Nephron progenitor cell (in vitro differentiated cells): ENCODE measurements at regions not wholly inside any gene's neighbourhood (a gene's known extent, or its start where the extent isn't known, plus 50 kb on each side); places are given as distances from the start of the nearest gene placed in this dataset.
"Not testable (repeated sequence)": the region's sequence is repeated elsewhere in the genome, so short reads cannot be mapped to it uniquely, and the experiment has no call there.

Source experiments
- DNase-seq: peaks from one replicate; pipeline ENCODE4 v3.0.0; 2021
- H3K27ac Mint-ChIP-seq: 2 replicates; pipeline ENCODE4 v1.8.0; 2021; ENCODE audit warnings: mild to moderate bottlenecking, moderate library complexity, mixed read lengths
- H3K27me3 Mint-ChIP-seq: 2 replicates; pipeline ENCODE4 v1.8.0; 2021; ENCODE audit warnings: mild to moderate bottlenecking, low read depth, mixed read lengths; ENCODE audit not compliant: poor library complexity
- H3K36me3 Mint-ChIP-seq: 2 replicates; pipeline ENCODE4 v1.8.0; 2021; ENCODE audit warnings: low read depth, mixed read lengths
- H3K4me1 Mint-ChIP-seq: 2 replicates; pipeline ENCODE4 v1.8.0; 2021; ENCODE audit warnings: mixed read lengths
- H3K4me3 Mint-ChIP-seq: 2 replicates; pipeline ENCODE4 v1.8.0; 2021; ENCODE audit warnings: mild to moderate bottlenecking, moderate library complexity, mixed read lengths
- H3K9me3 Mint-ChIP-seq: 2 replicates; pipeline ENCODE4 v1.8.0; 2021; ENCODE audit warnings: mild to moderate bottlenecking, moderate library complexity, mixed read lengths
- TF ChIP-seq, protein P1 (sequence below): fragments of 200-600 bp; sonication (generic); IDR thresholded peaks from 2 replicates; pipeline ENCODE4 v1.5.0; 2021; ENCODE audit warnings: antibody characterized with exemption

DNA sequence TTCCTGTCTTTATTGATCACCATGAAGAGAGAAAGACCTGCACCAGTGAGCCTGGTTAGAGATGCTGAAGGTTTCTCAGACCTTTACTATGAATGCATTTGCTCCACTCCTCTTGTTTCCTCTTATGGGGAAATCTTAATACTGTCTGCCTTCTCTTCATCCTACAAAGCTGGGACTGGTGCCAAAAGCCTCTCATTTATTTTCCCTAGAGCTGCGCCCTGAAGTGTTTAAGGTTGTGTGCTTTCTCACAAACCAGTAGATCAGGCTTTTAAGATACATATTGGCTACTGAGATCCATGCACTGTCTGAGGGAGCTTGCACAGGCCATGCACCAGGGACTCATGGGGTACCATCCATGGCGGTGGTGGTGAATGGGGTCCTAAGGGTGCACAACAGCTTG, 286.1 kb upstream of the PMFBP1 start:
- Mint-ChIP-seq H3K9me3 (peaks cover 56% of the 10 kb centered on the region), H3K27ac (no peak overlapping the region), H3K36me3 (peaks cover 66% of the 10 kb centered on the region), H3K27me3 (peaks cover 4% of the 10 kb centered on the region), H3K4me3 (no peak overlapping the region), H3K4me1 (no peaks in the 10 kb centered on the region)
- DNase-seq: no peak
- TF ChIP-seq, protein P1, sequence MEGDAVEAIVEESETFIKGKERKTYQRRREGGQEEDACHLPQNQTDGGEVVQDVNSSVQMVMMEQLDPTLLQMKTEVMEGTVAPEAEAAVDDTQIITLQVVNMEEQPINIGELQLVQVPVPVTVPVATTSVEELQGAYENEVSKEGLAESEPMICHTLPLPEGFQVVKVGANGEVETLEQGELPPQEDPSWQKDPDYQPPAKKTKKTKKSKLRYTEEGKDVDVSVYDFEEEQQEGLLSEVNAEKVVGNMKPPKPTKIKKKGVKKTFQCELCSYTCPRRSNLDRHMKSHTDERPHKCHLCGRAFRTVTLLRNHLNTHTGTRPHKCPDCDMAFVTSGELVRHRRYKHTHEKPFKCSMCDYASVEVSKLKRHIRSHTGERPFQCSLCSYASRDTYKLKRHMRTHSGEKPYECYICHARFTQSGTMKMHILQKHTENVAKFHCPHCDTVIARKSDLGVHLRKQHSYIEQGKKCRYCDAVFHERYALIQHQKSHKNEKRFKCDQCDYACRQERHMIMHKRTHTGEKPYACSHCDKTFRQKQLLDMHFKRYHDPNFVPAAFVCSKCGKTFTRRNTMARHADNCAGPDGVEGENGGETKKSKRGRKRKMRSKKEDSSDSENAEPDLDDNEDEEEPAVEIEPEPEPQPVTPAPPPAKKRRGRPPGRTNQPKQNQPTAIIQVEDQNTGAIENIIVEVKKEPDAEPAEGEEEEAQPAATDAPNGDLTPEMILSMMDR: no peak

DNA sequence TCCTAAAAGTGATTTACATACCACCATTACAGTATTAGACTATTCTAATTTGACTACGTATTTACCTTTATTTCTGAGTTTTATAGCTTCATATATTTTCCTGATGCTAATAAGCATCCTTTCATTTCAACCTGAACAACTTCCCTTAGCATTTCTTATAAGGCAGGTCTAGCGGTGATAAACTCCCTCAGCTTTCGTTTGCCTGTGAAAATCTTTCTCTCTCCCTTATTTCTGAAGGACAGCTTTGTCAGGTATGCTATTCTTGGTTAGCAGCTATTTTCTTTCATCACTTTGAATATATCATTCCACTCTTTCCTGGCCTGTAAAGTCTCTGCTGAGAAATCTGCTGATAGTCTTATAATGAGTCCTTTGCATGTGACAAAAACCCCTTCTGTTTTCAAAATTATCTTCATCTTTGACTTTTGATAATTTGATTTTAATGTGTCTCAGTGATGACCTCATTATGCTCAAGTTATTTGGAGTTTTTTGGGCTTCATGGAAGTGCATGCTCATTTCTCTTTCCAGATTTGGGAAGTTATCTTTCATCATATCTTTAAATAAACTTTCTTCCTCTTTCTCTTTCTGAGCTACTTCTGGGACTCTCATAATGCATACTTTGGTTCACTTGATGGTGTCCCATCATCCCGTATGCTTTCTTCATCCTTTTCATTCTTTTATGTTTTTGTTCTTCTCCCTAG, 285.4 kb upstream of the PMFBP1 start:
- Mint-ChIP-seq H3K36me3 (peaks cover 72% of the 10 kb centered on the region), H3K27me3 (peaks cover 4% of the 10 kb centered on the region), H3K4me3 (no peak overlapping the region), H3K27ac (no peak overlapping the region), H3K9me3 (peaks cover 63% of the 10 kb centered on the region), H3K4me1 (no peaks in the 10 kb centered on the region)
- TF ChIP-seq, protein P1: no peak
- DNase-seq: no peak

DNA sequence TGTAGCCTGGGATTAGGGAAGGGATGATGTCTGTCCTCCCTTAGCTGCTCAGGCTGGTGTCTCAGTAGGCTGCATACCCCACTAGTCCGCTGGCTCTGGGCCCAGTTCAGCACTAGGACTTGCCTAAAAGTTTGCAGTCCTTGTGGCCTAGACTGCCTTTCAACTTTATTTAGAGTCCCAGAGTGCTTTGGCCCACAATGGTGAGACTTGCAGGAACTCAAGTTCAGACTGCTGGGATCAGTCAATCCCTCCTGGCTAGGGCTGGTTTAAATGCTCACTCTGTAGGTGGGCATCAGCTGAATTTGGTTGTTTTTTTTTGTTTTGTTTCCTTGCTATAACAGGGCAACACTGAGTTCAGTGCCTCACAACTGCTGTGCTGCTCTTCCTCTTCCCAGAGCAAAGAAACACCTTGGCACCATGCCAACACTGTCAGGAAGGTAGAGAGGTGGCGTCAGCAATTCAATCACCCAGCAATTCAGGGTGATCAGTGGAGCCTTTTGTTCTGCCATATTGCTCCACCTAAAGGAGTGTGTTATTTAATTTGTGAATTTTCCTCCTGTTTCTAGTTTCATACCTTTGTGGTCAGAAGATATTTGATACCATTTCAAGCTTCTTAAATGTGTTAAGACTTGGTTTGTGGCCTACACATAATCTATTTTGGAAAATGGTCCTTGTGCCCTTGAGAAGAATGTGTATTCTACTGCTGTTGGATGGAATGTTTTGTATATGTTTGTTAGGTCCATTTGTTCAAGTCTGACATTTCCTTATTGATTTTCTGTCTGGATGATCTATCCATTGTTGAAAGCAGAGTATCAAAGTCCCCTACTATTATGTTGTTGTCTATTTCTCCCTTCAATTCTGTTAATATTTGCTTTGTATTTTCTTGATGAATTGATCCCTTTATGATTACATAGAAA, 284.0 kb upstream of the PMFBP1 start:
- Mint-ChIP-seq H3K4me3 (no peak overlapping the region), H3K27ac (no peak overlapping the region), H3K9me3 (peaks cover 77% of the 10 kb centered on the region), H3K36me3 (peaks cover 80% of the 10 kb centered on the region), H3K4me1 (no peaks in the 10 kb centered on the region), H3K27me3 (peaks cover 4% of the 10 kb centered on the region)
- TF ChIP-seq, protein P1: no peak
- DNase-seq: no peak

DNA sequence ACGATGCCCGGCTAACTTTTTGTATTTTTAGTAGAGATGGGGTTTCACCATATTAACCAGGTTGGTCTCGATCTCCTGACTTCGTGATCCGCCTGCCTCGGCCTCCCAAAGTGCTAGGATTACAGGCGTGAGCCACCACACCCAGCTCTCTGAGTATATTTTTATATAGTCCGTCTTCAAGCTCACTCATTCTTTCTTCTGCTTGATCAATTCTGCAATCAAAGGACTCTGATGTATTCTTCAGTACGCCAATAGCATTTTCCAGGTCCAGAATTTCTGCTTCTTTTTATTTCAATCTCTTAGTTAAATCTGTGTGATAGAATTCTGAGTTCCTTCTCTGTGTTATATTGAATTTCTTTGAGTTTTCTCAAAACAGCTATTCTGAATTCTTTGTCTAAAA, 281.9 kb upstream of the PMFBP1 start:
- not testable (repeated sequence) for H3K27ac Mint-ChIP-seq, DNase-seq, H3K4me1 Mint-ChIP-seq, H3K4me3 Mint-ChIP-seq, H3K27me3 Mint-ChIP-seq
- Mint-ChIP-seq H3K9me3 (peaks cover 89% of the 10 kb centered on the region), H3K36me3 (peaks cover 64% of the 10 kb centered on the region)

DNA sequence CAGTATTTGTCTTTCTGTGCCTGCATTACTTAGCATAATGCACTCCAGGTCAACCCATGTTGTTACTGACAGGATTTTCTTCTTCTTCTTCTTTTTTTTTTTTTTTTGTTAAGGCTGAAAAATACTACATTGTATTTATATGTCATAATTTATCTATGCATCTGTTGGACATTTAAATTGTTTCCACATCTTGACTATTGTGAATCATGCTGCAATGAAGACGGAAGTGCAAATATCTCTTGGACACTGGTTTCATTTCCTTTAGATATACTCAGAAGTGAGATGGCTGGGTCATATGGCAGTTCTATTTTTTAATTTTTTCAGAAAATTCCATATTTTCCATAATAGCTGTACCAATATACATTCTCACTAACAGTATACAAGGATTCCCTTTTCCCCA, 272.7 kb upstream of the PMFBP1 start:
- Mint-ChIP-seq H3K27ac (no peak overlapping the region), H3K27me3 (no peaks in the 10 kb centered on the region), H3K4me1 (no peaks in the 10 kb centered on the region), H3K4me3 (no peak overlapping the region), H3K9me3 (peaks cover 62% of the 10 kb centered on the region), H3K36me3 (peaks cover 35% of the 10 kb centered on the region)
- no peak for DNase-seq
- TF ChIP-seq, protein P1: no peak

DNA sequence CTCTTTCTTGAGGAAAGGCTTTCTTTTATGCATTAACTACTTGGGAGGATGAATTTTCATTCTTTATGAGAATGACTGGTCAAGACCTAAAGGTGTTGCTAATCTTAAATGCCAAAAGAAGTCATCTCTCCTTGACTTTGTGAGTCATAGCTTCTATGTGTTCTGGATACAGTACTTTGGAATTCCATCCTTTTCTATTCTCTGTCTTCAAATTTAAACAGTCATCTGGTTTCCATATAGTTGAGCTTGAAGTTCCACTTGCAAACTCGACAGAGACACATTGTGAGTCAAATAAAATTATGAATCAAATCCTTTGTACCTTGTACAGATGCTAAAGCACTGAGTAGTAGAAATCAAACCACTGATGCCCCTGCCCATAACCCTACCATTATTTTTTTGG, 271.9 kb upstream of the PMFBP1 start:
- Mint-ChIP-seq H3K27ac (no peak overlapping the region), H3K36me3 (peaks cover 41% of the 10 kb centered on the region), H3K9me3 (peaks cover 59% of the 10 kb centered on the region), H3K4me1 (no peaks in the 10 kb centered on the region), H3K27me3 (no peaks in the 10 kb centered on the region), H3K4me3 (no peak overlapping the region)
- TF ChIP-seq, protein P1: no peak
- no peak for DNase-seq
